ENCODE measurements at regions not wholly inside any gene's neighbourhood (a gene's known extent, or its start where the extent isn't known, plus 50 kb on each side); places are given as distances from the start of the nearest gene placed in this dataset.

- TF ChIP-seq HMGXB4 (CRISPR knock-in tag; IDR thresholded peaks at IDR 0.05), result no peak
- TF ChIP-seq CTCF (IDR thresholded peaks at IDR 0.05), result no peak
- no peak for TF ChIP-seq OVOL2 (CRISPR knock-in tag; IDR thresholded peaks at IDR 0.05; ENCODE audit: borderline replicate concordance)
- no peak for TF ChIP-seq CREB1 (CRISPR knock-in tag; IDR thresholded peaks at IDR 0.05)
- no peak for TF ChIP-seq GABPB1 (CRISPR knock-in tag; IDR thresholded peaks at IDR 0.05)
- TF ChIP-seq FOXP4 (CRISPR knock-in tag; IDR thresholded peaks at IDR 0.05), result no peak
- TF ChIP-seq MYBL2 (CRISPR knock-in tag; IDR thresholded peaks at IDR 0.05), result no peak
- TF ChIP-seq PREB (CRISPR knock-in tag; IDR thresholded peaks at IDR 0.05; ENCODE audit: borderline replicate concordance), result no peak
- TF ChIP-seq CREM (CRISPR knock-in tag; IDR thresholded peaks at IDR 0.05), result no peak
- no peak for TF ChIP-seq NR3C1 (CRISPR knock-in tag; conservative IDR thresholded peaks at IDR 0.05; ENCODE audit: low read depth)
- no peak for TF ChIP-seq ZNF281 (CRISPR knock-in tag; IDR thresholded peaks at IDR 0.05)
- no peak for TF ChIP-seq FOXP1 (CRISPR knock-in tag; IDR thresholded peaks at IDR 0.05; ENCODE audit: borderline replicate concordance)
- TF ChIP-seq FOXK1 (CRISPR knock-in tag; IDR thresholded peaks at IDR 0.05), result no peak
- no peak for TF ChIP-seq MAX (CRISPR knock-in tag; IDR thresholded peaks at IDR 0.05)
Observed at GRCh38 chr5:173807181-173807655, 80.9 kb upstream of the CPEB4 start.

Measured in WTC11 (cell line).